ENCODE measurements at regions not wholly inside any gene's neighbourhood (a gene's known extent, or its start where the extent isn't known, plus 50 kb on each side); places are given as distances from the start of the nearest gene placed in this dataset.

- WGBS, 2 donors: 92 to 93% methylated on average over 1 of the region's 1 CpG
- H3K4me1 ChIP-seq: no peaks in the 10 kb centered on the region
Observed at GRCh38 chr20:22437354-22437753, 147.0 kb downstream of the FOXA2 start.

DNA sequence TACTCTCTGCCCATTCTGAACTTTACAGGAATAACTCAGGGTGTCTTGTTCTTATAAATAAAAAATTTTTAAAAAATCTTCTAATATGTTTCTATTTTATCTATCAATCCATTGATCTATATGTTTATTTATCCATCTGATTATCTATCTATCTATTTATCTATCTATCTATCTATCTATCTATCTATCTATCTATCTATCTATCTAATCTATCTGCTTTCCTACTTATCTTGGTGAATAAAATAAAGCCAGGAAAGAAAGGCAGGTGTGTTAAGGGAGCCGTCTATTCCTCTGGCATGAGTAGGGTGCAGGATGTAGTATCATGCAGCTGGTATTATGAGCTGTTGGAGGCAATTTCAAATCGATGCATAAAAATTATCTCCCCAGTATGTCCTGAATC is 153.0 kb downstream of the FOXA2 start:
- Histone ChIP-seq H3K27ac (no peak overlapping the region), H3K36me3 (ENCODE audit: low read depth, missing control alignments) (no peaks in the 10 kb centered on the region), H3K27me3 (no peaks in the 10 kb centered on the region), H3K4me1 (no peaks in the 10 kb centered on the region), H3K4me3 (no peak overlapping the region), H3K9me3 (no peaks in the 10 kb centered on the region)
- TF ChIP-seq POLR2A (IDR thresholded peaks at IDR 0.05): no peak
- TF ChIP-seq, protein P1, sequence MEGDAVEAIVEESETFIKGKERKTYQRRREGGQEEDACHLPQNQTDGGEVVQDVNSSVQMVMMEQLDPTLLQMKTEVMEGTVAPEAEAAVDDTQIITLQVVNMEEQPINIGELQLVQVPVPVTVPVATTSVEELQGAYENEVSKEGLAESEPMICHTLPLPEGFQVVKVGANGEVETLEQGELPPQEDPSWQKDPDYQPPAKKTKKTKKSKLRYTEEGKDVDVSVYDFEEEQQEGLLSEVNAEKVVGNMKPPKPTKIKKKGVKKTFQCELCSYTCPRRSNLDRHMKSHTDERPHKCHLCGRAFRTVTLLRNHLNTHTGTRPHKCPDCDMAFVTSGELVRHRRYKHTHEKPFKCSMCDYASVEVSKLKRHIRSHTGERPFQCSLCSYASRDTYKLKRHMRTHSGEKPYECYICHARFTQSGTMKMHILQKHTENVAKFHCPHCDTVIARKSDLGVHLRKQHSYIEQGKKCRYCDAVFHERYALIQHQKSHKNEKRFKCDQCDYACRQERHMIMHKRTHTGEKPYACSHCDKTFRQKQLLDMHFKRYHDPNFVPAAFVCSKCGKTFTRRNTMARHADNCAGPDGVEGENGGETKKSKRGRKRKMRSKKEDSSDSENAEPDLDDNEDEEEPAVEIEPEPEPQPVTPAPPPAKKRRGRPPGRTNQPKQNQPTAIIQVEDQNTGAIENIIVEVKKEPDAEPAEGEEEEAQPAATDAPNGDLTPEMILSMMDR (IDR thresholded peaks at IDR 0.05): no peak
- intact Hi-C loops (cut with DNase I; ENCODE audit: low total_unique reads): no loop called here
- 80 to 84% methylated on average over 2 of the region's 2 CpGs for WGBS, 2 donors
- no peak for DNase-seq

More at GRCh38 chr20:22437354-22437753, 147.0 kb downstream of the FOXA2 start:
- H3K27me3 ChIP-seq: no peaks in the 10 kb centered on the region
- intact Hi-C loops (cut with DNase I; ENCODE audit: low total_unique reads): no loop called here
- H3K27ac ChIP-seq: no peak overlapping the region
- no peaks in the 10 kb centered on the region for H3K36me3 ChIP-seq (ENCODE audit: low read depth, missing control alignments)
- TF ChIP-seq, protein P1 (IDR thresholded peaks at IDR 0.05): no peak
- TF ChIP-seq POLR2A (IDR thresholded peaks at IDR 0.05): no peak
- H3K4me3 ChIP-seq: no peak overlapping the region
- DNase-seq: no peak
- H3K9me3 ChIP-seq: no peaks in the 10 kb centered on the region

DNA sequence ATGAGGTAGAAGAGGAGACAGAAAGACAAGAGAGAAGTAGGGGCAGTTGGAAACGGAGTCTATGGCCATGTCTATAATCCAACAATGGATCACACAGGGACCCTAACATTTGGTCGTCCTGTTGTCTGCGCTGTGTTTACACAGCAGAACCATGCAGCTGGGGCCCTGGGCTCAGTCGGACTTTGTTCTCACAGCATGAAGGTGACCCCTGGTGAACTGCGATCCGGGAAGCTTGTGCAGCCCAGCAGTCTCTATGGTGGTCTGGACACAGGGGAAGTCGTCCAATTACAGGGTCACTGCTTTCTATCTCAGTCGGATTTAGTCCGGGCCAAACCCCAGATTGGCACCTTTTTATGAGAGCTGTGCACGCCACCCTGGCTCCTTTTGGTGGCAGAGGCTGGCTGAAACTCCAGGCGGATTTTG is 153.6 kb downstream of the FOXA2 start:
- H3K9me3 ChIP-seq: no peaks in the 10 kb centered on the region
- no peaks in the 10 kb centered on the region for H3K36me3 ChIP-seq (ENCODE audit: low read depth, missing control alignments)
- H3K27me3 ChIP-seq: no peaks in the 10 kb centered on the region
- intact Hi-C loops (cut with DNase I; ENCODE audit: low total_unique reads): no loop called here
- H3K27ac ChIP-seq: no peak overlapping the region
- no peak overlapping the region for H3K4me3 ChIP-seq
- H3K4me1 ChIP-seq: no peaks in the 10 kb centered on the region
- TF ChIP-seq POLR2A (IDR thresholded peaks at IDR 0.05): no peak
- TF ChIP-seq, protein P1 (IDR thresholded peaks at IDR 0.05): no peak
- 50 to 61% methylated on average over 11 of the region's 11 CpGs for WGBS, 2 donors
- DNase-seq: no peak

DNA sequence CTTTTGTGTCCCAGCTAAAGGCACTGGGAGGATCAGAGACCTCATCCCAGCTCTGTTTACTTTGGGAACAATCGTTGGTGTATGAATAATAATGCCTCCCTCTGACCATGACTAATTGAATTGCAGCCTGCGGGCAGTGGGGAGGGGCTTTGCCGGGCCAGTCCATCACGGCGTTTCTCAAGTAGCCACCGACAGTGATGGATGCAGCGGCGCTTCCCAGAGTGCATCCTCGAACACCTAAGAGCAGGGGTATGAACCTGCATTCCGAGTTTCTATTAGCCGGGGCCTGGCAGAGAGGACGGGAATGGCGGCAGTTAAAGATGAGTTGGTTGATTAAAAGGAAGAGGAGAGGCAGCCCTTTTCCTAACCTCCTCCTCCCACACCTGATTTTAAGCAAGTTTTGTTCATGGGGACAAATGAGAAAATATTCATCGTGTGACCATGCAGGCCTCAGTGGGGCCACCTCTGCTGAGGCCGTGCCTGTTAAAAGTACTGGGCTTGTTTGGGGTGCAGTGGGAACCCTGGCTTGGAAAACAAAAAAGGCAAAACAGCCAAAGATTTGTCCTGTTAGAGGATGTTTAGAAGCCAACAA is 154.1 kb downstream of the FOXA2 start:
- Histone ChIP-seq H3K4me3 (no peak overlapping the region), H3K36me3 (ENCODE audit: low read depth, missing control alignments) (no peaks in the 10 kb centered on the region), H3K9me3 (no peaks in the 10 kb centered on the region), H3K27ac (no peak overlapping the region), H3K4me1 (no peaks in the 10 kb centered on the region), H3K27me3 (no peaks in the 10 kb centered on the region)
- TF ChIP-seq POLR2A (IDR thresholded peaks at IDR 0.05): no peak
- TF ChIP-seq, protein P1 (IDR thresholded peaks at IDR 0.05): no peak
- WGBS, 2 donors: 47 to 56% methylated on average over 15 of the region's 15 CpGs
- no peak for DNase-seq
- intact Hi-C loops (cut with DNase I; ENCODE audit: low total_unique reads): no loop called here

All from testis (tissue), 2 donors.